HCT116 (cell line): ENCODE measurements at regions not wholly inside any gene's neighbourhood (a gene's known extent, or its start where the extent isn't known, plus 50 kb on each side); places are given as distances from the start of the nearest gene placed in this dataset.

ENCODE experiments used
- ATAC-seq: fragments of 200-7000 bp; cut with Tn5 transposase; 2 replicates; pipeline ENCODE4 v1.9.1; 2020; ENCODE audit warnings: mild to moderate bottlenecking, moderate library complexity
- BruUV-seq: library from RNA; stranded (reverse); fragments of 400-500 nt; replicated peaks from 2 replicates; lab custom pipeline; 2021; lab: Mats Ljungman, UMichigan
- CTCF ChIA-PET: fragments of 300-600 bp; sonication (Branson Sonifier 250); formaldehyde crosslinking; loops from one replicate; lab custom pipeline; 2021; ENCODE audit warnings: antibody characterized with exemption; lab: Charles Lee
- POLR2A ChIA-PET: fragments of 300-600, 350-600 bp; sonication (Branson Sonifier 250); formaldehyde crosslinking; loops from one replicate; lab custom pipeline; 2021; ENCODE audit warnings: antibody characterized with exemption; lab: Charles Lee
- RAD21 ChIA-PET, 2 experiments: fragments of 300-600 bp; sonication (Branson Sonifier 250); formaldehyde crosslinking; loops; one replicate each; lab custom pipeline; 2023; ENCODE audit warnings: low total read pairs in 2 of 2; ENCODE audit not compliant: uncharacterized antibody in 2 of 2, unreplicated experiment in 2 of 2, low non-redundant PET in 1 of 2; lab: Charles Lee
- DNase-seq: peaks from one replicate; pipeline ENCODE4 v3.0.0-alpha.2; 2010; ENCODE audit warnings: low read depth, low spot score
- H2AFZ ChIP-seq: fragments of 200-600 bp; shearing (Covaris generic), sonication (generic); 2 replicates; pipeline ENCODE4 v1.6.1; 2017; ENCODE audit warnings: low read depth, mixed run types, mixed read lengths, antibody characterized with exemption, low read length; ENCODE audit not compliant: poor library complexity, severe bottlenecking
- H3K27ac ChIP-seq: 2 replicates; pipeline ENCODE4 v1.5.1; 2012; ENCODE audit warnings: low read depth, low read length
- H3K27me3 ChIP-seq: fragments of 200-600 bp; sonication (generic); 2 replicates; pipeline ENCODE4 v1.6.1; 2016; ENCODE audit warnings: mixed run types, low read length, mixed read lengths; ENCODE audit not compliant: insufficient read depth
- H3K36me3 ChIP-seq, 2 experiments: fragments of 200-500 bp in 1 of 2; fragments of 200-600 bp in 1 of 2; sonication (Bioruptor generic) in 1 of 2; sonication (generic) in 1 of 2; 2 replicates each; pipeline versions ENCODE4 v1.5.1 to v1.6.1; 2014 to 2016; ENCODE audit warnings: low read length in 2 of 2, inconsistent platforms in 1 of 2, mixed read lengths in 1 of 2, mixed run types in 1 of 2; ENCODE audit not compliant: insufficient read depth in 2 of 2, control insufficient read depth in 1 of 2
- H3K4me1 ChIP-seq, 2 experiments: fragments of 200-600 bp in 1 of 2; sonication (generic) in 1 of 2; 2 replicates each; pipeline versions ENCODE4 v1.5.1 to v1.6.1; 2012 to 2017; ENCODE audit warnings: low read length in 2 of 2, inconsistent platforms in 1 of 2, mild to moderate bottlenecking in 1 of 2, mixed read lengths in 1 of 2, mixed run types in 1 of 2, moderate library complexity in 1 of 2; ENCODE audit not compliant: insufficient read depth in 2 of 2, control insufficient read depth in 1 of 2
- H3K4me2 ChIP-seq: fragments of 200-600 bp; sonication (generic); 2 replicates; pipeline ENCODE4 v1.6.1; 2017; ENCODE audit warnings: mixed run types, low read length, mixed read lengths
- H3K4me3 ChIP-seq, 2 experiments: fragments of 200-600 bp in 1 of 2; sonication (generic) in 1 of 2; replicated peaks in 1 of 2; 2 replicates each; pipeline ENCODE4 v1.5.1; 2011 to 2016; ENCODE audit warnings: low read length in 2 of 2, control low read depth in 1 of 2, low read depth in 1 of 2, mild to moderate bottlenecking in 1 of 2, mixed read lengths in 1 of 2, mixed run types in 1 of 2
- H3K79me2 ChIP-seq: fragments of 200-600 bp; sonication (generic); 2 replicates; pipeline ENCODE4 v1.6.1; 2017; ENCODE audit warnings: mild to moderate bottlenecking, mixed run types, low read length, moderate library complexity, mixed read lengths; ENCODE audit not compliant: insufficient read depth
- H3K9ac ChIP-seq: fragments of 200-600 bp; sonication (generic); 2 replicates; pipeline ENCODE4 v1.6.1; 2016; ENCODE audit warnings: low read length, mixed read lengths
- H3K9me2 ChIP-seq: fragments of 200-600 bp; sonication (generic), shearing (Covaris generic); 2 replicates; pipeline ENCODE4 v1.6.1; 2017; ENCODE audit warnings: mixed run types, mild to moderate bottlenecking, moderate library complexity; ENCODE audit not compliant: insufficient read depth
- H3K9me3 ChIP-seq, 2 experiments: fragments of 200-500 bp in 1 of 2; fragments of 200-600 bp in 1 of 2; sonication (Bioruptor generic) in 1 of 2; sonication (generic) in 1 of 2; 2 replicates each; pipeline ENCODE4 v1.6.1; 2014 to 2017; ENCODE audit warnings: low read length in 2 of 2, mixed read lengths in 2 of 2, inconsistent platforms in 1 of 2, low read depth in 1 of 2, mild to moderate bottlenecking in 1 of 2, mixed run types in 1 of 2, moderate library complexity in 1 of 2; ENCODE audit not compliant: control insufficient read depth in 1 of 2, insufficient read depth in 1 of 2
- H4K20me1 ChIP-seq: fragments of 200-600 bp; sonication (generic), shearing (Covaris generic); 2 replicates; pipeline ENCODE4 v1.6.1; 2017; ENCODE audit warnings: mixed run types, mild to moderate bottlenecking, moderate library complexity; ENCODE audit not compliant: insufficient read depth
- CBX3 ChIP-seq: IDR thresholded peaks from 2 replicates; pipeline ENCODE4 v1.6.1; 2012; ENCODE audit warnings: low read depth
- CEBPB ChIP-seq: IDR thresholded peaks from 2 replicates; pipeline ENCODE4 v1.6.1; 2012; ENCODE audit warnings: low read depth
- FOSL1 ChIP-seq: IDR thresholded peaks from 2 replicates; pipeline ENCODE4 v1.6.1; 2012; ENCODE audit warnings: low read depth
- JUND ChIP-seq: IDR thresholded peaks from 2 replicates; pipeline ENCODE4 v1.6.1; 2012
- POLR2AphosphoS5 ChIP-seq: IDR thresholded peaks from 2 replicates; pipeline ENCODE4 v1.6.1; 2011; ENCODE audit warnings: mild to moderate bottlenecking, low read depth, low read length, moderate library complexity
- RAD21 ChIP-seq: IDR thresholded peaks from 2 replicates; pipeline ENCODE4 v1.6.1; 2012; ENCODE audit warnings: low read depth, mild to moderate bottlenecking
- SIN3A ChIP-seq: IDR thresholded peaks from 2 replicates; pipeline ENCODE4 v1.6.1; 2012; ENCODE audit warnings: low read depth
- SP1 ChIP-seq: IDR thresholded peaks from 2 replicates; pipeline ENCODE4 v1.6.1; 2012; ENCODE audit warnings: low read depth
- SRF ChIP-seq: IDR thresholded peaks from 2 replicates; pipeline ENCODE4 v1.6.1; 2012; ENCODE audit warnings: low read depth
- ZFX ChIP-seq: fragments of 450-650 bp; IDR thresholded peaks from 2 replicates; pipeline ENCODE4 v1.6.1; 2017
- intact Hi-C: fragments of 100-400 bp; cut with micrococcal nuclease; formaldehyde crosslinking; loops from 2 replicates; pipeline ENCODE4 v1.10.0; 2022
- TF ChIP-seq, protein P1 (sequence below): IDR thresholded peaks from 2 replicates; pipeline ENCODE4 v1.6.1; 2011; ENCODE audit warnings: mild to moderate bottlenecking, low read length, moderate library complexity; ENCODE audit not compliant: insufficient replicate concordance; ENCODE audit errors: extremely low read depth
- TF ChIP-seq, protein P2 (sequence below), 3 experiments: fragments of 200-600 bp in 1 of 3; sonication (generic) in 1 of 3; IDR thresholded peaks in 2 of 3; conservative IDR thresholded peaks in 1 of 3; 2 replicates each; pipeline ENCODE4 v1.5.1; 2012 to 2017; ENCODE audit warnings: low read depth in 2 of 3, low read length in 2 of 3, antibody characterized with exemption in 1 of 3, borderline replicate concordance in 1 of 3, control low read depth in 1 of 3, mild to moderate bottlenecking in 1 of 3, mixed read lengths in 1 of 3, mixed run types in 1 of 3, moderate library complexity in 1 of 3; ENCODE audit not compliant: insufficient read depth in 1 of 3
- TF ChIP-seq, protein P3 (sequence below): IDR thresholded peaks from 2 replicates; pipeline ENCODE4 v1.6.1; 2012

DNA sequence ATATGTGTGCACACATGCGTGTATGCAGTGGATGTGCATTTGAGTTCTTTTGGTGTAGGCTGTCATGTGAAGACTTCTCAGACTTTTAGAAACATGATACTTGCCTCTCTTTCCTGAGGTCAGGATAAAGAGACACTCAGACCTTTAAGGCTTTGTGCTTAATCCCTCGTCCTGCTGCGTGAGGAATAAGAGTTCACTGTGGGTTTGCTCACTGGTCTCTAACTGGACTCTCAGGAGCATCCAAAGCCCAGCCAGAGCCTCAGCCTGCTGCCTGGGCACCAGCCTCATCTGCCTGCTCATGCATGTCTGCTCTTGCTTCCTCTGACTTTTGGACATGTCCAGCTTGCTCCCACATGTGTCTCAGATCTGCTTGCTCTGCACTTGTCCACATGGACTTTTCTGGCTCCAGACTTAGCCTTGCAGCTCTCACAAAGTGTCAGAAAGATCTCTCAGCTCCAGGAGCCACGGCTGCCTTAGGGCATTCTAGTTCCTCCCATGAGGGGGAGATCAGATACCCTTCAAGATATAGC, 65.1 kb upstream of the ZNF366 start:
- Histone ChIP-seq H3K9me2 (no peaks in the 10 kb centered on the region; the same call in 1 of the 2 replicates), H4K20me1 (no peaks in the 10 kb centered on the region), H3K4me1 (no peaks in the 10 kb centered on the region), H2AFZ (no peak overlapping the region), H3K27ac (no peak overlapping the region), H3K36me3 (no peaks in the 10 kb centered on the region), H3K9ac (no peak overlapping the region), H3K4me2 (no peak overlapping the region), H3K27me3 (no peaks in the 10 kb centered on the region; the same call in 1 of the 2 replicates), H3K79me2 (no peaks in the 10 kb centered on the region), H3K9me3 (no peaks in the 10 kb centered on the region), H3K4me3 (no peak overlapping the region)
- no peak for TF ChIP-seq SP1
- TF ChIP-seq CEBPB: no peak
- no peak for TF ChIP-seq FOSL1
- TF ChIP-seq SRF: no peak
- TF ChIP-seq, protein P1, sequence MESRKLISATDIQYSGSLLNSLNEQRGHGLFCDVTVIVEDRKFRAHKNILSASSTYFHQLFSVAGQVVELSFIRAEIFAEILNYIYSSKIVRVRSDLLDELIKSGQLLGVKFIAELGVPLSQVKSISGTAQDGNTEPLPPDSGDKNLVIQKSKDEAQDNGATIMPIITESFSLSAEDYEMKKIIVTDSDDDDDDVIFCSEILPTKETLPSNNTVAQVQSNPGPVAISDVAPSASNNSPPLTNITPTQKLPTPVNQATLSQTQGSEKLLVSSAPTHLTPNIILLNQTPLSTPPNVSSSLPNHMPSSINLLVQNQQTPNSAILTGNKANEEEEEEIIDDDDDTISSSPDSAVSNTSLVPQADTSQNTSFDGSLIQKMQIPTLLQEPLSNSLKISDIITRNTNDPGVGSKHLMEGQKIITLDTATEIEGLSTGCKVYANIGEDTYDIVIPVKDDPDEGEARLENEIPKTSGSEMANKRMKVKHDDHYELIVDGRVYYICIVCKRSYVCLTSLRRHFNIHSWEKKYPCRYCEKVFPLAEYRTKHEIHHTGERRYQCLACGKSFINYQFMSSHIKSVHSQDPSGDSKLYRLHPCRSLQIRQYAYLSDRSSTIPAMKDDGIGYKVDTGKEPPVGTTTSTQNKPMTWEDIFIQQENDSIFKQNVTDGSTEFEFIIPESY: no peak
- TF ChIP-seq RAD21: no peak
- TF ChIP-seq JUND: no peak
- TF ChIP-seq CBX3: no peak
- no peak for TF ChIP-seq ZFX
- ATAC-seq: no peak
- ChIA-PET POLR2A (no interaction called here), CTCF (no interaction called here), RAD21 (no interaction called here)
- intact Hi-C loops: no loop called here
- no TSS peak for BruUV-seq
- no peak for DNase-seq

DNA sequence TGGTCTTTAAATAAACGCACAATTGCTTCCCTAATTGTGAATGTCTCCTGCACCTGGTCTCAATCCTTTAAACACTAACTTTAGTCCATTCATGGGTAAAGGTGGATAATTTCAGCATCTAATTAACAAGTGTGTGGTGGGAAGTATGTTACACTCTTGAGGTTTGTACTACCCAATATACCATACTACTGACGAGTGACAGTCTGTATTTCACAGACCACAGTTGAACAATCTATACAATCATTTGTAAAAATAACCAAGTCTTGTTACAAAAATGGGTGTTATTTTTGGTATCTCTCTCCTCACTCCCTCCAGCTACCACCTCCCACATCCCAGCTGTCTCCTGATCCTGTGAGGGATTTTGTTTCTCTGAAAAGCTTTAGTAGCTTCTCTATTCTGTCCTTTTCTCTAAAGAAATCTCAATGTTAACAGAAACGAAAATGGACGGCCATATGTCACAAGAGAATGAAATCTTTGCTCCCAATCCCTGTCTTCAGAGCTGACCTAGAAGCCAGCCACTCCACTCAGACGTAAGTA, 62.3 kb upstream of the ZNF366 start:
- RAD21 ChIA-PET: no interaction called here
- H3K4me3 ChIP-seq: no peak overlapping the region
- no peaks in the 10 kb centered on the region; the same call in 1 of the 2 replicates for H3K27me3 ChIP-seq
- CTCF ChIA-PET: no interaction called here
- no peaks in the 10 kb centered on the region for H3K36me3 ChIP-seq
- no peak overlapping the region for H3K27ac ChIP-seq
- DNase-seq: no peak
- H3K4me1 ChIP-seq: no peaks in the 10 kb centered on the region
- H3K79me2 ChIP-seq: no peaks in the 10 kb centered on the region
- H3K9me2 ChIP-seq: no peaks in the 10 kb centered on the region
- no peaks in the 10 kb centered on the region for H3K9me3 ChIP-seq
- POLR2A ChIA-PET: no interaction called here
- H3K4me2 ChIP-seq: no peak overlapping the region
- BruUV-seq: no TSS peak
- H3K9ac ChIP-seq: no peak overlapping the region
- H4K20me1 ChIP-seq: no peaks in the 10 kb centered on the region
- no peak overlapping the region for H2AFZ ChIP-seq
- no peak for ATAC-seq
- intact Hi-C loops: no loop called here
- TF ChIP-seq SRF (no peak), CBX3 (no peak), SIN3A (no peak), POLR2AphosphoS5 (no peak)
- TF ChIP-seq, protein P2, sequence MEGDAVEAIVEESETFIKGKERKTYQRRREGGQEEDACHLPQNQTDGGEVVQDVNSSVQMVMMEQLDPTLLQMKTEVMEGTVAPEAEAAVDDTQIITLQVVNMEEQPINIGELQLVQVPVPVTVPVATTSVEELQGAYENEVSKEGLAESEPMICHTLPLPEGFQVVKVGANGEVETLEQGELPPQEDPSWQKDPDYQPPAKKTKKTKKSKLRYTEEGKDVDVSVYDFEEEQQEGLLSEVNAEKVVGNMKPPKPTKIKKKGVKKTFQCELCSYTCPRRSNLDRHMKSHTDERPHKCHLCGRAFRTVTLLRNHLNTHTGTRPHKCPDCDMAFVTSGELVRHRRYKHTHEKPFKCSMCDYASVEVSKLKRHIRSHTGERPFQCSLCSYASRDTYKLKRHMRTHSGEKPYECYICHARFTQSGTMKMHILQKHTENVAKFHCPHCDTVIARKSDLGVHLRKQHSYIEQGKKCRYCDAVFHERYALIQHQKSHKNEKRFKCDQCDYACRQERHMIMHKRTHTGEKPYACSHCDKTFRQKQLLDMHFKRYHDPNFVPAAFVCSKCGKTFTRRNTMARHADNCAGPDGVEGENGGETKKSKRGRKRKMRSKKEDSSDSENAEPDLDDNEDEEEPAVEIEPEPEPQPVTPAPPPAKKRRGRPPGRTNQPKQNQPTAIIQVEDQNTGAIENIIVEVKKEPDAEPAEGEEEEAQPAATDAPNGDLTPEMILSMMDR (IDR thresholded peaks at IDR 0.05 in 2 of 3, conservative IDR thresholded peaks at IDR 0.05 in 1 of 3; ENCODE audit: borderline replicate concordance in 1 of 3, insufficient read depth in 1 of 3, low read depth in 2 of 3, low read length in 2 of 3): no peak
- TF ChIP-seq, protein P1: no peak
- TF ChIP-seq, protein P3, sequence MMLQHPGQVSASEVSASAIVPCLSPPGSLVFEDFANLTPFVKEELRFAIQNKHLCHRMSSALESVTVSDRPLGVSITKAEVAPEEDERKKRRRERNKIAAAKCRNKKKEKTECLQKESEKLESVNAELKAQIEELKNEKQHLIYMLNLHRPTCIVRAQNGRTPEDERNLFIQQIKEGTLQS: no peak
